HUES6 (cell line): ENCODE measurements at regions not wholly inside any gene's neighbourhood (a gene's known extent, or its start where the extent isn't known, plus 50 kb on each side); places are given as distances from the start of the nearest gene placed in this dataset.

Experiments used
- H3K27ac ChIP-seq: 2 replicates; pipeline ENCODE4 v1.7.0; 2013; ENCODE audit warnings: low read depth, mild to moderate bottlenecking, low read length, inconsistent platforms
- H3K27me3 ChIP-seq: 2 replicates; pipeline ENCODE4 v1.6.1; 2013; ENCODE audit warnings: low read length; ENCODE audit not compliant: control insufficient read depth, insufficient read depth
- H3K36me3 ChIP-seq: 2 replicates; pipeline ENCODE4 v1.6.1; 2013; ENCODE audit warnings: low read length; ENCODE audit not compliant: control insufficient read depth, insufficient read depth
- H3K4me1 ChIP-seq: 2 replicates; pipeline ENCODE4 v1.6.1; 2013; ENCODE audit warnings: low read length; ENCODE audit not compliant: control insufficient read depth, insufficient read depth
- H3K4me3 ChIP-seq: 2 replicates; pipeline ENCODE4 v1.5.1; 2013; ENCODE audit warnings: low read depth, low read length
- H3K9ac ChIP-seq: one replicate; pipeline ENCODE4 v1.6.1; 2013; ENCODE audit warnings: mild to moderate bottlenecking, low read length
- H3K9me3 ChIP-seq: 2 replicates; pipeline ENCODE4 v1.6.1; 2013; ENCODE audit warnings: low read depth, low read length; ENCODE audit not compliant: control insufficient read depth, insufficient read depth

- no peaks in the 10 kb centered on the region for H3K36me3 ChIP-seq
- no peak overlapping the region for H3K27ac ChIP-seq
- H3K27me3 ChIP-seq = no peaks in the 10 kb centered on the region
- H3K4me1 ChIP-seq = no peaks in the 10 kb centered on the region
- H3K9ac ChIP-seq = no peak overlapping the region
- H3K9me3 ChIP-seq = no peaks in the 10 kb centered on the region
- no peak overlapping the region for H3K4me3 ChIP-seq
Observed at GRCh38 chr11:42171046-42171445, 711.6 kb upstream of the LRRC4C start.

- Histone ChIP-seq H3K36me3 (no peaks in the 10 kb centered on the region), H3K4me1 (no peaks in the 10 kb centered on the region), H3K9ac (no peak overlapping the region), H3K4me3 (no peak overlapping the region), H3K9me3 (no peaks in the 10 kb centered on the region), H3K27ac (no peak overlapping the region), H3K27me3 (no peaks in the 10 kb centered on the region)
Observed at GRCh38 chr11:42172441-42172840, 713.0 kb upstream of the LRRC4C start.

GRCh38 chr11:42175203-42175602 lies 715.8 kb upstream of the LRRC4C start:
- Histone ChIP-seq H3K27ac (no peak overlapping the region), H3K9ac (no peak overlapping the region), H3K4me3 (no peak overlapping the region)

GRCh38 chr11:42179216-42179615 lies 719.8 kb upstream of the LRRC4C start:
- Histone ChIP-seq H3K9me3 (no peaks in the 10 kb centered on the region), H3K4me3 (no peak overlapping the region), H3K9ac (no peak overlapping the region), H3K36me3 (no peaks in the 10 kb centered on the region), H3K27ac (no peak overlapping the region), H3K27me3 (no peaks in the 10 kb centered on the region), H3K4me1 (no peaks in the 10 kb centered on the region)

More at GRCh38 chr11:42175203-42175602, 715.8 kb upstream of the LRRC4C start:
- no peaks in the 10 kb centered on the region for H3K4me1 ChIP-seq
- no peaks in the 10 kb centered on the region for H3K36me3 ChIP-seq
- H3K9me3 ChIP-seq = no peaks in the 10 kb centered on the region
- H3K27me3 ChIP-seq = no peaks in the 10 kb centered on the region

GRCh38 chr11:42195289-42196013 lies 736.0 kb upstream of the LRRC4C start:
- Histone ChIP-seq H3K36me3 (no peaks in the 10 kb centered on the region), H3K4me3 (no peak overlapping the region), H3K4me1 (no peaks in the 10 kb centered on the region), H3K9me3 (no peaks in the 10 kb centered on the region), H3K27me3 (no peaks in the 10 kb centered on the region), H3K27ac (no peak overlapping the region), H3K9ac (no peak overlapping the region)

- H3K4me1 ChIP-seq = peaks cover 2% of the 10 kb centered on the region; the same call in 1 of the 2 replicates
- no peak overlapping the region for H3K9ac ChIP-seq
- H3K36me3 ChIP-seq = no peaks in the 10 kb centered on the region
- H3K9me3 ChIP-seq = no peaks in the 10 kb centered on the region; the same call in 1 of the 2 replicates
- H3K27ac ChIP-seq = no peak overlapping the region
- no peaks in the 10 kb centered on the region for H3K27me3 ChIP-seq
- no peak overlapping the region for H3K4me3 ChIP-seq
Observed at GRCh38 chr11:42200311-42200710, 740.9 kb upstream of the LRRC4C start.

- no peaks in the 10 kb centered on the region for H3K27me3 ChIP-seq
- H3K9me3 ChIP-seq = no peaks in the 10 kb centered on the region; the same call in 1 of the 2 replicates
- H3K4me1 ChIP-seq = peaks cover 6% of the 10 kb centered on the region; the same call in 1 of the 2 replicates
- H3K36me3 ChIP-seq = no peaks in the 10 kb centered on the region
- H3K4me3 ChIP-seq = no peak overlapping the region
- no peak overlapping the region for H3K27ac ChIP-seq
- H3K9ac ChIP-seq = no peak overlapping the region
Observed at GRCh38 chr11:42201603-42202148, 742.2 kb upstream of the LRRC4C start.

GRCh38 chr11:42205518-42205917 lies 746.1 kb upstream of the LRRC4C start:
- Histone ChIP-seq H3K9ac (no peak overlapping the region), H3K27me3 (no peaks in the 10 kb centered on the region), H3K27ac (no peak overlapping the region), H3K9me3 (no peaks in the 10 kb centered on the region; the same call in 1 of the 2 replicates), H3K36me3 (no peaks in the 10 kb centered on the region), H3K4me3 (no peak overlapping the region), H3K4me1 (peaks cover 6% of the 10 kb centered on the region; the same call in 1 of the 2 replicates)

GRCh38 chr11:42225664-42226063 lies 766.2 kb upstream of the LRRC4C start:
- no peak overlapping the region for H3K4me3 ChIP-seq
- no peaks in the 10 kb centered on the region for H3K36me3 ChIP-seq
- no peak overlapping the region for H3K27ac ChIP-seq
- no peaks in the 10 kb centered on the region for H3K4me1 ChIP-seq
- H3K9me3 ChIP-seq = 0 out of 2 replicates have a peak, but pooled peaks cover 2% of the 10 kb centered on the region
- H3K9ac ChIP-seq = no peak overlapping the region
- H3K27me3 ChIP-seq = no peaks in the 10 kb centered on the region

GRCh38 chr11:42232673-42233072 lies 773.2 kb upstream of the LRRC4C start:
- no peak overlapping the region for H3K27ac ChIP-seq
- no peaks in the 10 kb centered on the region for H3K9me3 ChIP-seq
- no peaks in the 10 kb centered on the region for H3K36me3 ChIP-seq
- no peaks in the 10 kb centered on the region for H3K27me3 ChIP-seq
- H3K9ac ChIP-seq = no peak overlapping the region
- peaks cover 30% of the 10 kb centered on the region; the same call in 1 of the 2 replicates for H3K4me1 ChIP-seq
- H3K4me3 ChIP-seq = no peak overlapping the region

- H3K36me3 ChIP-seq = no peaks in the 10 kb centered on the region
- no peak overlapping the region for H3K4me3 ChIP-seq
- H3K4me1 ChIP-seq = peaks cover 30% of the 10 kb centered on the region; the same call in 1 of the 2 replicates
- no peak overlapping the region for H3K27ac ChIP-seq
- no peaks in the 10 kb centered on the region for H3K9me3 ChIP-seq
- no peak overlapping the region for H3K9ac ChIP-seq
- H3K27me3 ChIP-seq = no peaks in the 10 kb centered on the region
Observed at GRCh38 chr11:42234451-42234951, 775.0 kb upstream of the LRRC4C start.
